DOHH2 (cell line): ENCODE measurements at regions not wholly inside any gene's neighbourhood (a gene's known extent, or its start where the extent isn't known, plus 50 kb on each side); places are given as distances from the start of the nearest gene placed in this dataset.

Experiments used
- H3F3A ChIP-seq: fragments of 200-600 bp; sonication (generic), shearing (Covaris generic); 2 replicates; pipeline ENCODE4 v1.6.0; 2016; ENCODE audit warnings: antibody characterized with exemption, mild to moderate bottlenecking; ENCODE audit not compliant: control insufficient read depth, insufficient read depth
- H3K27ac ChIP-seq: fragments of 200-600 bp; sonication (generic); 2 replicates; pipeline ENCODE4 v1.5.1; 2014; ENCODE audit warnings: low read depth, mild to moderate bottlenecking, low read length, moderate library complexity
- H3K27me3 ChIP-seq: fragments of 200-600 bp; sonication (generic); 2 replicates; pipeline ENCODE4 v1.6.1; 2014; ENCODE audit warnings: mild to moderate bottlenecking, low read length, mixed read lengths; ENCODE audit not compliant: control insufficient read depth
- H3K36me3 ChIP-seq: fragments of 200-600 bp; sonication (generic); 2 replicates; pipeline ENCODE4 v1.6.1; 2014; ENCODE audit warnings: mild to moderate bottlenecking, low read length, moderate library complexity, mixed read lengths; ENCODE audit not compliant: control insufficient read depth
- H3K4me1 ChIP-seq: fragments of 200-600 bp; sonication (generic); 2 replicates; pipeline ENCODE4 v1.6.1; 2014; ENCODE audit warnings: mild to moderate bottlenecking, low read length, mixed read lengths; ENCODE audit not compliant: control insufficient read depth
- H3K4me2 ChIP-seq: fragments of 200-600 bp; sonication (generic); 2 replicates; pipeline ENCODE4 v1.6.0; 2014; ENCODE audit warnings: mild to moderate bottlenecking, low read length, moderate library complexity
- H3K4me3 ChIP-seq: fragments of 200-600 bp; sonication (generic); 2 replicates; pipeline ENCODE4 v1.5.1; 2014; ENCODE audit warnings: mild to moderate bottlenecking, low read length, mixed read lengths
- H3K79me2 ChIP-seq: fragments of 200-600 bp; sonication (generic); 2 replicates; pipeline ENCODE4 v1.6.1; 2014; ENCODE audit warnings: mild to moderate bottlenecking, low read length, mixed read lengths; ENCODE audit not compliant: control insufficient read depth
- H3K9me2 ChIP-seq: fragments of 200-600 bp; sonication (generic); replicated peaks from 2 replicates; pipeline ENCODE4 v1.6.1; 2014; ENCODE audit warnings: mild to moderate bottlenecking, low read length, mixed read lengths; ENCODE audit not compliant: control insufficient read depth
- H3K9me3 ChIP-seq: fragments of 200-600 bp; sonication (generic); 2 replicates; pipeline ENCODE4 v1.6.1; 2014; ENCODE audit warnings: antibody characterized with exemption, low read length, mixed read lengths; ENCODE audit not compliant: control insufficient read depth, insufficient read depth
- H4K20me1 ChIP-seq: fragments of 200-600 bp; sonication (generic); 2 replicates; pipeline ENCODE4 v1.6.0; 2014; ENCODE audit warnings: low read depth, mild to moderate bottlenecking, antibody characterized with exemption, low read length, moderate library complexity; ENCODE audit not compliant: control insufficient read depth, insufficient read depth
- EZH2phosphoT487 ChIP-seq: fragments of 200-600 bp; sonication (generic); IDR thresholded peaks from 2 replicates; pipeline ENCODE4 v1.6.1; 2017; ENCODE audit warnings: borderline replicate concordance, mild to moderate bottlenecking, antibody characterized with exemption, low read length, moderate library complexity, mixed read lengths
- TF ChIP-seq, protein P1 (sequence below): fragments of 200-600 bp; sonication (generic); IDR thresholded peaks from one replicate; pipeline ENCODE4 v1.5.1; 2014; ENCODE audit warnings: antibody characterized with exemption, mild to moderate bottlenecking, low read depth, low read length; ENCODE audit not compliant: poor library complexity, severe bottlenecking

DNA sequence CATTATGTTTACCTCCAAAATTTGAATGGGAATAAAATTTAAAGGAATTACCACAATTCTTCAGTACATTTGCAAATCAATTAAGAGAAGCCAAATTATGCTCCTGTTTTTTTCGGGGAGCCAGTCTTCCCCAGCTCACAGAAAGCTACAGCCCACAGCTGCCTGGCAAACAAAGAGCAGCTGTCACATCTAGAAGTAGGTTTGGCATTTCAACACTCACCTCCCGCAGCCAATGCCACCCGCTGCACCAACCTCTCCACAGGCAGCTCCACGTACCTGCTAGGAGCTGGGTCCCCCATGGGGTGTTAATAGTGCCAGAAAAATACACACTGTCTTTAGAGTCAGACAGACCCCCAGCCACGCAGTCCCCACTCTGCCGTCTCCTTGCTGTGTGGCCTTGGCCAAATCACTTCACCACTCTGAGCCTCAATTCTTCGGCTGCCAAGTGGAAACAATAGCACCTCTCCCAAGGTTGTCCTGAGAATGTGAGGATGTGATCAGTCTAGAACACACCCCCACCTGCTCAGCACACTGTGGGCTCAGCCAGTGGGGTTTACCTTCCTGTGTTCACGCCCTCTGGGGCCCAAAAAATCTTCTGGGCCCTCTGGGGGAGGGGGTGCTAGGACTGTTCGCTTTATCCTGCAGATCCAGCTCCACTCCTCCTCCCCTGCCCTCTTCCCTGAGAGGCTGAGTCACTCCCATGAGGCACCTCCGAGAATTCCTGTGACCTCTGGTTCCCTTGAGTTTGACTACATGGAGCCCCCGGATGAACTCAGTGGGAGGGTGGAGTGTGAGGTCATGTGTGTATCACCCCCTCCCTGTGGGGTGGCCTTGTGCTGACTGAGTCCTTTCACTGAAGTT, 204.3 kb upstream of the GRIK3 start:
- no peaks in the 10 kb centered on the region; the same call in 1 of the 2 replicates for H4K20me1 ChIP-seq
- TF ChIP-seq EZH2phosphoT487, result no peak
- TF ChIP-seq, protein P1, sequence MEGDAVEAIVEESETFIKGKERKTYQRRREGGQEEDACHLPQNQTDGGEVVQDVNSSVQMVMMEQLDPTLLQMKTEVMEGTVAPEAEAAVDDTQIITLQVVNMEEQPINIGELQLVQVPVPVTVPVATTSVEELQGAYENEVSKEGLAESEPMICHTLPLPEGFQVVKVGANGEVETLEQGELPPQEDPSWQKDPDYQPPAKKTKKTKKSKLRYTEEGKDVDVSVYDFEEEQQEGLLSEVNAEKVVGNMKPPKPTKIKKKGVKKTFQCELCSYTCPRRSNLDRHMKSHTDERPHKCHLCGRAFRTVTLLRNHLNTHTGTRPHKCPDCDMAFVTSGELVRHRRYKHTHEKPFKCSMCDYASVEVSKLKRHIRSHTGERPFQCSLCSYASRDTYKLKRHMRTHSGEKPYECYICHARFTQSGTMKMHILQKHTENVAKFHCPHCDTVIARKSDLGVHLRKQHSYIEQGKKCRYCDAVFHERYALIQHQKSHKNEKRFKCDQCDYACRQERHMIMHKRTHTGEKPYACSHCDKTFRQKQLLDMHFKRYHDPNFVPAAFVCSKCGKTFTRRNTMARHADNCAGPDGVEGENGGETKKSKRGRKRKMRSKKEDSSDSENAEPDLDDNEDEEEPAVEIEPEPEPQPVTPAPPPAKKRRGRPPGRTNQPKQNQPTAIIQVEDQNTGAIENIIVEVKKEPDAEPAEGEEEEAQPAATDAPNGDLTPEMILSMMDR, result no peak
- no peaks in the 10 kb centered on the region for H3F3A ChIP-seq
- no peak overlapping the region for H3K4me2 ChIP-seq
- peaks cover 20% of the 10 kb centered on the region for H3K27me3 ChIP-seq
- H3K79me2 ChIP-seq, result no peaks in the 10 kb centered on the region
- H3K9me3 ChIP-seq, result no peaks in the 10 kb centered on the region
- H3K36me3 ChIP-seq, result no peaks in the 10 kb centered on the region
- no peaks in the 10 kb centered on the region for H3K4me1 ChIP-seq
- H3K9me2 ChIP-seq, result no peaks in the 10 kb centered on the region
- H3K4me3 ChIP-seq, result no peak overlapping the region
- H3K27ac ChIP-seq, result no peak overlapping the region

DNA sequence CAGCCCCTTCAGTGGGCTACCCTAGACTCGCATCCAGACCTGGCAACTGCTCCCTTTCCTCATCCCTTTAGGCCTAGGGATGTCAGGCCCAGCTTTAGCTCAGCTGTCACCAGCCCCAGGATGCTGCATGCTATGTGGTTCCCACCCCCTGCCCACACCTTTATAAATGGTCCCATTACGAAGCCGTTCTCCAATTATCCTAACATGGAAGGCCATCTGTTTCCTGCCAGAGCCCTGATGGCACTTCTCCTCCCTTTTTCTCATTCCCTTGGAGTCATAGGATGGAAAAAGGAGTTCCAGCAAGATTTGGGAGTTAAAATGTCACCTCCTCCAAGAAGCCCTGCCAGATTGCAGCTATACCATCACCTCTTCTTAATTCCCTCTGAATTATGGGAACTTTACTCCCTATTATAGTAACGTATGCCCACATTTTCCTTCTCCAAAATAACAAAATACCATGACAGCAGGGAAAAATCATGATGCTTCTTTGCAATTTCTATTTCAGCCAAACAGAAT, 205.0 kb upstream of the GRIK3 start:
- no peaks in the 10 kb centered on the region for H3F3A ChIP-seq
- no peaks in the 10 kb centered on the region; the same call in 1 of the 2 replicates for H4K20me1 ChIP-seq
- no peak overlapping the region for H3K4me2 ChIP-seq
- H3K9me2 ChIP-seq, result no peaks in the 10 kb centered on the region
- H3K9me3 ChIP-seq, result no peaks in the 10 kb centered on the region
- H3K36me3 ChIP-seq, result no peaks in the 10 kb centered on the region
- H3K27ac ChIP-seq, result no peak overlapping the region
- H3K4me3 ChIP-seq, result no peak overlapping the region
- H3K79me2 ChIP-seq, result no peaks in the 10 kb centered on the region
- no peaks in the 10 kb centered on the region for H3K4me1 ChIP-seq
- TF ChIP-seq, protein P1, result no peak
- no peak for TF ChIP-seq EZH2phosphoT487
- peaks cover 20% of the 10 kb centered on the region for H3K27me3 ChIP-seq

DNA sequence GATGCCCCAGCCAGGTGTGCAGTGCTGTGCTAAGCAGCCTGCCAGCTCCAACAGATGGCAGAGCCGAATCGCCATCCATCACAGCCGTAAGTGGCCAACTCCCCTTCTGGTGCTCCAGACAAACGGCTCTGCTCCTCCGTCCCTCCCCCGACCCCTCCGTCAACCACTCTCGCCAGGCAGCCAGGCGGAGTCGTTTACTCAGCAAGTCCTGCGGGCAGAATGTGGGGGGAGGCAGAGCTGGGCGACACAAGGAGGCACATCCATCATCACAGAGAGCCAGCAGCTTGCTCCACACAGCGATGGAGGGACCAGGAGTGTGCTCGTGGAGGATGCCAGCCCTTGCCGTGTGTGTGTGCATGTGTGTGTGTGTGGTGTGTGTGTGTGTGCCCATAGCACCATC, 206.6 kb upstream of the GRIK3 start:
- no peaks in the 10 kb centered on the region; the same call in 1 of the 2 replicates for H4K20me1 ChIP-seq
- H3K27me3 ChIP-seq, result peaks cover 19% of the 10 kb centered on the region
- H3K4me1 ChIP-seq, result no peaks in the 10 kb centered on the region
- TF ChIP-seq EZH2phosphoT487, result no peak
- TF ChIP-seq, protein P1, result no peak
- no peak overlapping the region for H3K4me3 ChIP-seq
- no peak overlapping the region for H3K27ac ChIP-seq
- H3K36me3 ChIP-seq, result no peaks in the 10 kb centered on the region
- H3K9me3 ChIP-seq, result no peaks in the 10 kb centered on the region
- H3K9me2 ChIP-seq, result no peaks in the 10 kb centered on the region
- no peaks in the 10 kb centered on the region for H3K79me2 ChIP-seq
- H3F3A ChIP-seq, result no peaks in the 10 kb centered on the region
- no peak overlapping the region for H3K4me2 ChIP-seq
